HepG2 (cell line): ENCODE measurements at regions not wholly inside any gene's neighbourhood (a gene's known extent, or its start where the extent isn't known, plus 50 kb on each side); places are given as distances from the start of the nearest gene placed in this dataset.

ENCODE experiments used
- AKAP8 ChIP-seq: sonication (generic); formaldehyde crosslinking; IDR thresholded peaks from 2 replicates; pipeline ENCODE4 v1.5.1; 2020; ENCODE audit warnings: mild to moderate bottlenecking, missing genetic modification reagents
- CCAR2 ChIP-seq: fragments of 200-400 bp; formaldehyde crosslinking; optimal IDR thresholded peaks from 2 replicates; pipeline ENCODE3; 2018; ENCODE audit warnings: low read depth, mild to moderate bottlenecking, low read length, moderate library complexity
- CREM ChIP-seq, 2 experiments: sonication (generic) in 1 of 2; formaldehyde crosslinking in 1 of 2; IDR thresholded peaks; 2 replicates each; pipeline versions ENCODE4 v1.4.0 to v1.6.1; 2016 to 2020; ENCODE audit warnings: antibody characterized with exemption in 1 of 2, mild to moderate bottlenecking in 1 of 2, missing genetic modification reagents in 1 of 2
- HIVEP1 ChIP-seq: sonication (generic); formaldehyde crosslinking; IDR thresholded peaks from 2 replicates; pipeline ENCODE4 v1.4.0; 2020; ENCODE audit warnings: mild to moderate bottlenecking, missing genetic modification reagents
- ZKSCAN5 ChIP-seq: sonication (generic); formaldehyde crosslinking; IDR thresholded peaks from 2 replicates; pipeline ENCODE4 v1.5.1; 2020; ENCODE audit warnings: mild to moderate bottlenecking, missing genetic modification reagents
- TF ChIP-seq, protein P1 (sequence below): sonication (generic); formaldehyde crosslinking; IDR thresholded peaks from 2 replicates; pipeline ENCODE4 v1.9.0; 2022; ENCODE audit warnings: low read depth, missing genetic modification reagents
- TF ChIP-seq, protein P2 (sequence below): IDR thresholded peaks from 2 replicates; pipeline ENCODE4 v1.6.1; 2012; ENCODE audit warnings: low read length, improper control_type of control experiment
- TF ChIP-seq, protein P3 (sequence below): sonication (generic); formaldehyde crosslinking; IDR thresholded peaks from 2 replicates; pipeline ENCODE4 v1.4.0; 2020; ENCODE audit warnings: mild to moderate bottlenecking, missing genetic modification reagents

DNA sequence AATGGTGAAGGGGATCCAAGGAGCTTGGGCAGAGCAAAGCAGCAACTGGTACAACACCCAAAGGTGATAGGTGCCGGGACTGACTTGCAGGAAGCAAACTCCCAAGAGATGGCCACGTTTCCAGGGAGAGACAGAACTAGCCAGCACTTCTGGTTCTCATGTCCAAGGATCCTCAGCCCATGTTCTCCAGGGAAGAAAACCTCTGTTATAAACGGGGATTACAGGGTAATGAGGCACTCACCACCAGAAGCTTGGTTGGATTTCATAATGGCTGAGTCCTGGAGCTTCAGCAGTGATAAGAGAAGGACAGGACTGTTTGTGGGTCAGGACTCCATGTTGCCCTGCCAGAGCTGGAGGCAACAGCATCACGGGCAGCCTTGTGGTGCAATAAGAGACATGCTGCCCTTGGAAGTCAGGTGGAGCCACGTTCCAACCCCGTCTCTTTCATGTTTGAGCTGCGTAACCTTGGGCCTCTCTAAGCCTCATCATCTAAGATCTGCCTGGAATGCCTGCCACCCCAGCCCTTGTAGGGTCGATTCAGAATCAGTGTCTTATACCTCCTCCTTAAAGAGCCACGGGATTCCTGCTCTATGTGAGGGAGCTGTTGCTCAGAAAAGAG lies 181.0 kb downstream of the ABHD5 start (continued):
- TF ChIP-seq, protein P1, sequence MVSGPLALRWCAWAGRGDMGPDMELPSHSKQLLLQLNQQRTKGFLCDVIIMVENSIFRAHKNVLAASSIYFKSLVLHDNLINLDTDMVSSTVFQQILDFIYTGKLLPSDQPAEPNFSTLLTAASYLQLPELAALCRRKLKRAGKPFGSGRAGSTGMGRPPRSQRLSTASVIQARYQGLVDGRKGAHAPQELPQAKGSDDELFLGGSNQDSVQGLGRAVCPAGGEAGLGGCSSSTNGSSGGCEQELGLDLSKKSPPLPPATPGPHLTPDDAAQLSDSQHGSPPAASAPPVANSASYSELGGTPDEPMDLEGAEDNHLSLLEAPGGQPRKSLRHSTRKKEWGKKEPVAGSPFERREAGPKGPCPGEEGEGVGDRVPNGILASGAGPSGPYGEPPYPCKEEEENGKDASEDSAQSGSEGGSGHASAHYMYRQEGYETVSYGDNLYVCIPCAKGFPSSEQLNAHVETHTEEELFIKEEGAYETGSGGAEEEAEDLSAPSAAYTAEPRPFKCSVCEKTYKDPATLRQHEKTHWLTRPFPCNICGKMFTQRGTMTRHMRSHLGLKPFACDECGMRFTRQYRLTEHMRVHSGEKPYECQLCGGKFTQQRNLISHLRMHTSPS: no peak
- TF ChIP-seq CREM (IDR thresholded peaks at IDR 0.05) (no peak), CREM (CRISPR knock-in tag; IDR thresholded peaks at IDR 0.05) (no peak), HIVEP1 (CRISPR knock-in tag) (no peak), CCAR2 (no peak), AKAP8 (CRISPR knock-in tag) (no peak), ZKSCAN5 (CRISPR knock-in tag) (no peak)
- TF ChIP-seq, protein P2, sequence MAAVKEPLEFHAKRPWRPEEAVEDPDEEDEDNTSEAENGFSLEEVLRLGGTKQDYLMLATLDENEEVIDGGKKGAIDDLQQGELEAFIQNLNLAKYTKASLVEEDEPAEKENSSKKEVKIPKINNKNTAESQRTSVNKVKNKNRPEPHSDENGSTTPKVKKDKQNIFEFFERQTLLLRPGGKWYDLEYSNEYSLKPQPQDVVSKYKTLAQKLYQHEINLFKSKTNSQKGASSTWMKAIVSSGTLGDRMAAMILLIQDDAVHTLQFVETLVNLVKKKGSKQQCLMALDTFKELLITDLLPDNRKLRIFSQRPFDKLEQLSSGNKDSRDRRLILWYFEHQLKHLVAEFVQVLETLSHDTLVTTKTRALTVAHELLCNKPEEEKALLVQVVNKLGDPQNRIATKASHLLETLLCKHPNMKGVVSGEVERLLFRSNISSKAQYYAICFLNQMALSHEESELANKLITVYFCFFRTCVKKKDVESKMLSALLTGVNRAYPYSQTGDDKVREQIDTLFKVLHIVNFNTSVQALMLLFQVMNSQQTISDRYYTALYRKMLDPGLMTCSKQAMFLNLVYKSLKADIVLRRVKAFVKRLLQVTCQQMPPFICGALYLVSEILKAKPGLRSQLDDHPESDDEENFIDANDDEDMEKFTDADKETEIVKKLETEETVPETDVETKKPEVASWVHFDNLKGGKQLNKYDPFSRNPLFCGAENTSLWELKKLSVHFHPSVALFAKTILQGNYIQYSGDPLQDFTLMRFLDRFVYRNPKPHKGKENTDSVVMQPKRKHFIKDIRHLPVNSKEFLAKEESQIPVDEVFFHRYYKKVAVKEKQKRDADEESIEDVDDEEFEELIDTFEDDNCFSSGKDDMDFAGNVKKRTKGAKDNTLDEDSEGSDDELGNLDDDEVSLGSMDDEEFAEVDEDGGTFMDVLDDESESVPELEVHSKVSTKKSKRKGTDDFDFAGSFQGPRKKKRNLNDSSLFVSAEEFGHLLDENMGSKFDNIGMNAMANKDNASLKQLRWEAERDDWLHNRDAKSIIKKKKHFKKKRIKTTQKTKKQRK: no peak
- TF ChIP-seq, protein P3, sequence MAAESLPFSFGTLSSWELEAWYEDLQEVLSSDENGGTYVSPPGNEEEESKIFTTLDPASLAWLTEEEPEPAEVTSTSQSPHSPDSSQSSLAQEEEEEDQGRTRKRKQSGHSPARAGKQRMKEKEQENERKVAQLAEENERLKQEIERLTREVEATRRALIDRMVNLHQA: no peak
